Thoracic aorta (tissue), 2 donors: ENCODE measurements at regions not wholly inside any gene's neighbourhood (a gene's known extent, or its start where the extent isn't known, plus 50 kb on each side); places are given as distances from the start of the nearest gene placed in this dataset.

Experiments
- ATAC-seq: fragments of 150-250 bp; one replicate; pipeline ENCODE4 v1.8.0; 2017; ENCODE audit warnings: low read depth; ENCODE audit not compliant: insufficient number of reproducible peaks, low FRiP score
- DNase-seq: peaks from one replicate; pipeline ENCODE4 v3.0.0-alpha.2; 2020; ENCODE audit warnings: low spot score
- H3K27ac ChIP-seq, 2 donors: fragments of 200-600 bp; sonication (generic); 1 replicate in 1 of 2; 2 replicates in 1 of 2; pipeline ENCODE4 v1.5.1; 2016; ENCODE audit warnings: mild to moderate bottlenecking in 2 of 2, moderate library complexity in 2 of 2
- H3K27me3 ChIP-seq: fragments of 200-600 bp; sonication (generic); replicated peaks from 2 replicates; pipeline ENCODE4 v1.6.0; 2016; ENCODE audit warnings: mild to moderate bottlenecking; ENCODE audit not compliant: insufficient read depth
- H3K36me3 ChIP-seq: fragments of 200-600 bp; sonication (generic); one replicate; pipeline ENCODE4 v1.5.1; 2016
- H3K4me1 ChIP-seq, 2 donors: fragments of 200-600 bp; sonication (generic); 1 replicate in 1 of 2; 2 replicates in 1 of 2; pipeline versions ENCODE4 v1.5.1 to v1.6.0; 2016; ENCODE audit warnings: low read depth in 2 of 2, mild to moderate bottlenecking in 1 of 2; ENCODE audit not compliant: control insufficient read depth in 1 of 2
- H3K4me3 ChIP-seq: fragments of 200-600 bp; sonication (generic); 2 replicates; pipeline ENCODE4 v1.5.1; 2016; ENCODE audit warnings: mild to moderate bottlenecking
- H3K9me3 ChIP-seq: fragments of 200-600 bp; sonication (generic); 2 replicates; pipeline ENCODE4 v1.5.1; 2016
- TF ChIP-seq, protein P1 (sequence below): fragments of 200-600 bp; sonication (generic); IDR thresholded peaks from one replicate; pipeline ENCODE4 v1.5.1; 2019; ENCODE audit warnings: antibody characterized with exemption

- no peak overlapping the region for H3K27ac ChIP-seq
- no peak overlapping the region for H3K4me3 ChIP-seq
- TF ChIP-seq, protein P1, sequence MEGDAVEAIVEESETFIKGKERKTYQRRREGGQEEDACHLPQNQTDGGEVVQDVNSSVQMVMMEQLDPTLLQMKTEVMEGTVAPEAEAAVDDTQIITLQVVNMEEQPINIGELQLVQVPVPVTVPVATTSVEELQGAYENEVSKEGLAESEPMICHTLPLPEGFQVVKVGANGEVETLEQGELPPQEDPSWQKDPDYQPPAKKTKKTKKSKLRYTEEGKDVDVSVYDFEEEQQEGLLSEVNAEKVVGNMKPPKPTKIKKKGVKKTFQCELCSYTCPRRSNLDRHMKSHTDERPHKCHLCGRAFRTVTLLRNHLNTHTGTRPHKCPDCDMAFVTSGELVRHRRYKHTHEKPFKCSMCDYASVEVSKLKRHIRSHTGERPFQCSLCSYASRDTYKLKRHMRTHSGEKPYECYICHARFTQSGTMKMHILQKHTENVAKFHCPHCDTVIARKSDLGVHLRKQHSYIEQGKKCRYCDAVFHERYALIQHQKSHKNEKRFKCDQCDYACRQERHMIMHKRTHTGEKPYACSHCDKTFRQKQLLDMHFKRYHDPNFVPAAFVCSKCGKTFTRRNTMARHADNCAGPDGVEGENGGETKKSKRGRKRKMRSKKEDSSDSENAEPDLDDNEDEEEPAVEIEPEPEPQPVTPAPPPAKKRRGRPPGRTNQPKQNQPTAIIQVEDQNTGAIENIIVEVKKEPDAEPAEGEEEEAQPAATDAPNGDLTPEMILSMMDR = no peak
- no peaks in the 10 kb centered on the region for H3K4me1 ChIP-seq
- H3K27me3 ChIP-seq = no peaks in the 10 kb centered on the region
- ATAC-seq (no peak), DNase-seq (no peak)
- H3K36me3 ChIP-seq = no peaks in the 10 kb centered on the region
- no peaks in the 10 kb centered on the region for H3K9me3 ChIP-seq
Measured at GRCh38 chr9:69955536-69956355, 87.9 kb upstream of the MAMDC2 start.

- Histone ChIP-seq H3K4me3 (no peak overlapping the region), H3K27me3 (no peaks in the 10 kb centered on the region), H3K9me3 (no peaks in the 10 kb centered on the region), H3K4me1 (peaks cover 0 to 12% of the 10 kb centered on the region in 2 donors), H3K27ac (no peak overlapping the region), H3K36me3 (no peaks in the 10 kb centered on the region)
- DNase-seq (no peak), ATAC-seq (no peak)
- TF ChIP-seq, protein P1 = no peak
Measured at GRCh38 chr9:69961843-69962242, 81.8 kb upstream of the MAMDC2 start.

- H3K4me3 ChIP-seq = peak overlapping the region; percentile 33
- peak overlapping the region in 1 of 2 donors; percentile 2 for H3K27ac ChIP-seq
- ATAC-seq (no peak), DNase-seq (no peak)
- no peaks in the 10 kb centered on the region for H3K27me3 ChIP-seq
- TF ChIP-seq, protein P1 = no peak
- peaks cover 0 to 12% of the 10 kb centered on the region in 2 donors for H3K4me1 ChIP-seq
- H3K36me3 ChIP-seq = no peaks in the 10 kb centered on the region
- H3K9me3 ChIP-seq = no peaks in the 10 kb centered on the region
Measured at GRCh38 chr9:69963803-69964202, 79.8 kb upstream of the MAMDC2 start.

GRCh38 chr9:69964446-69964845, 79.2 kb upstream of the MAMDC2 start:
- Histone ChIP-seq H3K27ac (peak overlapping the region in 1 of 2 donors; percentile 2), H3K36me3 (no peaks in the 10 kb centered on the region), H3K9me3 (no peaks in the 10 kb centered on the region), H3K4me1 (peaks cover 0 to 12% of the 10 kb centered on the region in 2 donors), H3K4me3 (no peak overlapping the region), H3K27me3 (no peaks in the 10 kb centered on the region)
- no peak for DNase-seq
- no peak for ATAC-seq
- TF ChIP-seq, protein P1 = no peak

GRCh38 chr9:69965416-69966145, 78.1 kb upstream of the MAMDC2 start:
- Histone ChIP-seq H3K9me3 (no peaks in the 10 kb centered on the region), H3K36me3 (no peaks in the 10 kb centered on the region), H3K27me3 (no peaks in the 10 kb centered on the region), H3K27ac (no peak overlapping the region), H3K4me1 (peaks cover 0 to 12% of the 10 kb centered on the region in 2 donors), H3K4me3 (no peak overlapping the region)
- TF ChIP-seq, protein P1 = no peak
- ATAC-seq = no peak
- no peak for DNase-seq
